Mesendoderm (in vitro differentiated cells): ENCODE measurements at regions not wholly inside any gene's neighbourhood (a gene's known extent, or its start where the extent isn't known, plus 50 kb on each side); places are given as distances from the start of the nearest gene placed in this dataset.

Source experiments
- DNase-seq: peaks from one replicate; pipeline ENCODE4 v3.0.0; 2013
- H2AK5ac ChIP-seq: 2 replicates; pipeline ENCODE4 v1.6.1; 2013; ENCODE audit warnings: low read length, inconsistent platforms
- H2BK120ac ChIP-seq: 2 replicates; pipeline ENCODE4 v1.6.1; 2013; ENCODE audit warnings: low read depth, mild to moderate bottlenecking, low read length, moderate library complexity, mixed read lengths
- H2BK15ac ChIP-seq: replicated peaks from 2 replicates; pipeline ENCODE4 v1.6.1; 2013; ENCODE audit warnings: low read depth, mild to moderate bottlenecking, moderate library complexity
- H2BK5ac ChIP-seq: 2 replicates; pipeline ENCODE4 v1.6.1; 2013; ENCODE audit warnings: low read length, inconsistent platforms
- H3K18ac ChIP-seq: 2 replicates; pipeline ENCODE4 v1.6.1; 2013; ENCODE audit warnings: mild to moderate bottlenecking, low read length, mixed read lengths
- H3K23ac ChIP-seq: one replicate; pipeline ENCODE4 v1.6.1; 2013; ENCODE audit warnings: low read length
- H3K27ac ChIP-seq: 2 replicates; pipeline ENCODE4 v1.5.1; 2013; ENCODE audit warnings: low read depth, mild to moderate bottlenecking, inconsistent platforms, low read length, moderate library complexity
- H3K27me3 ChIP-seq: 2 replicates; pipeline ENCODE4 v1.6.1; 2013; ENCODE audit warnings: low read length, control low read depth, mild to moderate bottlenecking, inconsistent platforms; ENCODE audit not compliant: insufficient read depth, poor library complexity
- H3K36me3 ChIP-seq: 2 replicates; pipeline ENCODE4 v1.6.1; 2013; ENCODE audit warnings: low read length, inconsistent platforms; ENCODE audit not compliant: control insufficient read depth, insufficient read depth
- H3K4ac ChIP-seq: one replicate; pipeline ENCODE4 v1.6.1; 2013; ENCODE audit warnings: low read depth, mild to moderate bottlenecking, low read length, moderate library complexity
- H3K4me1 ChIP-seq: 2 replicates; pipeline ENCODE4 v1.6.1; 2013; ENCODE audit warnings: low read depth, low read length, inconsistent platforms; ENCODE audit not compliant: control insufficient read depth
- H3K4me2 ChIP-seq: 2 replicates; pipeline ENCODE4 v1.6.1; 2013; ENCODE audit warnings: low read length
- H3K4me3 ChIP-seq: 2 replicates; pipeline ENCODE4 v1.5.1; 2013; ENCODE audit warnings: mild to moderate bottlenecking, low read length
- H3K56ac ChIP-seq: one replicate; pipeline ENCODE4 v1.6.1; 2013; ENCODE audit warnings: low read length
- H3K79me1 ChIP-seq: 2 replicates; pipeline ENCODE4 v1.6.1; 2013; ENCODE audit warnings: low read length, inconsistent platforms
- H3K79me2 ChIP-seq: 2 replicates; pipeline ENCODE4 v1.6.1; 2013; ENCODE audit warnings: mild to moderate bottlenecking, low read length; ENCODE audit not compliant: control insufficient read depth, insufficient read depth
- H3K9ac ChIP-seq: 2 replicates; pipeline ENCODE4 v1.6.1; 2013; ENCODE audit warnings: low read length, inconsistent platforms
- H4K5ac ChIP-seq: one replicate; pipeline ENCODE4 v1.6.1; 2013; ENCODE audit warnings: low read length
- H4K8ac ChIP-seq: one replicate; pipeline ENCODE4 v1.6.1; 2013; ENCODE audit warnings: low read depth, mild to moderate bottlenecking, control low read depth, low read length, moderate library complexity
- WGBS: extraction: QIAGEN DNeasy Blood & Tissue Kit; methylation state at CpG from one replicate; pipeline ENCODE4 v1.1.7; 2013; ENCODE audit warnings: low lambda C conversion rate, missing lambda C conversion rate; ENCODE audit not compliant: insufficient coverage; ENCODE audit errors: extremely low coverage; 5-methylcytosine and 5-hydroxymethylcytosine counted together

DNA sequence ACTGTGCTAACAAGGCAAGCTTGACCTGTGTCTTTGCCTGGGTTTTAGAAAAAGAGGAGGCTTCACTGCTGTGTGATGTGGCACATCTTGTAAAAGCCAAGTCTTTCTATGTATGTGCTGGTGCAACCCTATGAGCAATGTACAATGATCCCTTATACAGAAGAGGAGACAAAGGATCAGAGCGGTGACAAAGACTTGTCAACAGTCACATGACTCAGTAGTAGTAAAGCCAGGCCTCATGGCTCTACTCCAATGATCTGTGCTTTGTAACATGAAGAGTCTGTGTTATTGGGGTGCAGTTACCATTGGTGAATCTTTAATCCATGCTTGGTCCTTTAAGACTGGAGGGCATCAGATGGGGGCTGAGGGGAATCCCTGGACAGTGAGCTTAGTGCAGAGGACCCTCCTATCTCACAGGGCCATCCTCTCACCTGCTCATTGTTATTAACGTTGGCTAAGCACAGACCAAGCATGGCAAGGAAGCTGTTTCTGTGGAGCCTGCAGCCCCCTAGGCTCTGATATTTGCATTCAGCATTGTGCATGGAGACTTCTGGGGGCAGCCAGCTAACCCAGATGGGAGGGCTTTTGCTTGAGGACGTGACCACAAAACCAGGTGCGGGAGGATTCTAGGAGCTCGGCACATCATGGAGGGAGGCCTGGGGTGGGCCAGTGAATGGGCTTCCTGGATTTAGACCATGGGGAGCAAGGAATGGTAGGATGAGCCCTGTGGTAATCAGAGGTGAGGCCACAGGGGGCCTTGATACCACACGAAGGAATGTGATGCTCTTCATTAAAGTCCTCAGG is 308.8 kb upstream of the ZNF32 start:
- Histone ChIP-seq H3K27ac (no peak overlapping the region), H2BK120ac (no peak overlapping the region), H3K4me2 (no peak overlapping the region), H3K56ac (no peak overlapping the region), H3K4me1 (no peaks in the 10 kb centered on the region), H3K4ac (no peak overlapping the region), H3K4me3 (no peak overlapping the region), H2BK5ac (no peak overlapping the region), H3K79me2 (no peaks in the 10 kb centered on the region), H3K18ac (no peak overlapping the region), H3K36me3 (no peaks in the 10 kb centered on the region), H4K5ac (no peak overlapping the region), H2BK15ac (no peak overlapping the region), H3K9ac (no peak overlapping the region), H3K79me1 (no peaks in the 10 kb centered on the region), H2AK5ac (no peak overlapping the region), H3K23ac (no peak overlapping the region), H3K27me3 (no peaks in the 10 kb centered on the region), H4K8ac (no peak overlapping the region)
- DNase-seq, result no peak
- WGBS, result no CpG with 5 or more reads among the region's 6 CpGs

DNA sequence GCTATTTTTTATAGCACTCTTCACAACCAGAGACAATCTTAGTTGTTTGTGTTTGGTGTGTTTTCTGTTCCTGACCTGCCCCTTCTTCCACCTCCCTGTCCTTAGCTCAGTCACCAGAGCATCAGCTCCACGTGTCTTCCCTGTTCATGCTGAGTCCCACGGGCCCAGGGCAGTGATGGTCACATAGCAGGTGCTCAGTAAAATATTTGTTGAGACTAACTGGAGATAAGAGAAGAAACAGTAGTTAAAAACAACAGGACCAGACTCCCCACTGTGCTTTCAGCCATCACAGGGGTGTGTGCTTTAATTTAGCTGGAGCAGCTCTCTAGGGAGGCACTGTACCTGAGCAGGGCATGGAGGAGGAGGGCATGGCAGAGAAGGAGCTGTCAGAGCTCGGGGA is 307.3 kb upstream of the ZNF32 start:
- Histone ChIP-seq H2AK5ac (no peak overlapping the region), H3K9ac (no peak overlapping the region), H3K36me3 (no peaks in the 10 kb centered on the region), H3K27me3 (no peaks in the 10 kb centered on the region), H4K8ac (no peak overlapping the region), H2BK5ac (no peak overlapping the region), H3K4me1 (no peaks in the 10 kb centered on the region), H3K56ac (no peak overlapping the region), H2BK120ac (no peak overlapping the region), H3K4me2 (no peak overlapping the region), H4K5ac (no peak overlapping the region), H3K4me3 (no peak overlapping the region), H3K27ac (no peak overlapping the region), H2BK15ac (no peak overlapping the region), H3K79me1 (no peaks in the 10 kb centered on the region), H3K18ac (no peak overlapping the region), H3K79me2 (no peaks in the 10 kb centered on the region), H3K23ac (no peak overlapping the region), H3K4ac (no peak overlapping the region)
- WGBS, result no CpG with 5 or more reads among the region's 3 CpGs
- DNase-seq, result no peak

DNA sequence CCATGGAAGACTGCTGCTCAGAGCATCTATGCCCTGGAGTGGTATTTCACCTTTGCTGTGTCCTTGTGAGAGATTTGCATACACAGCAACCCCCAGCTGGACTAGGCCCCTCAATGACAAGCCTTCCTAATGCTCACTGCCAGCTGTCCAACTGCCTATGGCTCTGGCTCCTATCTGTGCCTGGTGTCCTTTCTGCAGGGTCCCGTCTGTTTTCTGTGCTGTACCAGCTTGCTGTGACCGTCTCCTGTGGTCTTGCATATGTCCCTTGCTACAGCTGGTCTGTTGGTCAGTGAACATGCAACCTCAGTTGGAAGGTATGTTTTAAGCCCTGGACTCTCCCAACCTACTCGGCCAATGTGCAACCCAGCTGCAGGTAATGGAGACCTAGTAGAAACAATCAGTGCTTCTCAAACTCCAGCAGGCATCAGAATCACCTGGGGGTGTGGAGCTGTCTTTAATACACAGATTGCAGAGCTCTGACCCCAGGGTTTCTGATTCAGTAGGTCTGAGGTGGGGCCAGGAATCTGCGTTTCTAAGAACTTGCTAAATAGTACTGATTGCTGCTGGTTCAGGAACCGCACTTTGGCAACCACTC is 306.4 kb upstream of the ZNF32 start:
- no CpG with 5 or more reads among the region's 5 CpGs for WGBS
- Histone ChIP-seq H3K9ac (no peak overlapping the region), H2AK5ac (no peak overlapping the region), H3K4ac (no peak overlapping the region), H3K27ac (no peak overlapping the region), H4K5ac (no peak overlapping the region), H3K23ac (no peak overlapping the region), H3K79me2 (no peaks in the 10 kb centered on the region), H2BK15ac (no peak overlapping the region), H3K4me2 (no peak overlapping the region), H3K4me3 (no peak overlapping the region), H3K4me1 (no peaks in the 10 kb centered on the region), H2BK120ac (no peak overlapping the region), H3K56ac (no peak overlapping the region), H4K8ac (no peak overlapping the region), H3K79me1 (no peaks in the 10 kb centered on the region), H3K18ac (no peak overlapping the region), H3K36me3 (no peaks in the 10 kb centered on the region), H3K27me3 (no peaks in the 10 kb centered on the region), H2BK5ac (no peak overlapping the region)
- DNase-seq, result no peak

DNA sequence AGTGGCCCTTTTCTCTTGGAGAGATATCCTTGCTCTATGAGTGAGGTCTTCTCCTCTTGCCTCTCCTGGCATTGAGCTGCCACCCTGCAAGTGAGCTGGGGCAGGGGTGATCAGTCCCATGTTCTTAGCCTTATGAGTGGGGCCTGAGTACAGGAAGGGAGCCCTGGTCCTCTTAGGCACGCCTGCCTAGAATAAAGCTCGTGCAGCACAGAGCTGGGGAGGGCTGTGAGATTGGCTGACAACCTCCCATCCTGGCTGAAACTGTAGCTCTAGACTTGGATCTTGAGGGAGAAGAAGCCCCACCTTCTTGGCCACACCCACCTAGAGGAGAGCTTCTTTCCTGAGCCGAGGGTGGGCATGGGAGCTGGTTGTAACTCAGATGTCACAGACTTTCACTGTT is 305.0 kb upstream of the ZNF32 start:
- Histone ChIP-seq H3K79me1 (no peaks in the 10 kb centered on the region), H2AK5ac (no peak overlapping the region), H3K4ac (no peak overlapping the region), H2BK120ac (no peak overlapping the region), H3K23ac (no peak overlapping the region), H3K27me3 (no peaks in the 10 kb centered on the region), H4K8ac (no peak overlapping the region), H3K56ac (no peak overlapping the region), H4K5ac (no peak overlapping the region), H3K4me3 (no peak overlapping the region), H3K4me2 (no peak overlapping the region), H3K36me3 (no peaks in the 10 kb centered on the region), H3K4me1 (no peaks in the 10 kb centered on the region), H2BK15ac (no peak overlapping the region), H2BK5ac (no peak overlapping the region), H3K27ac (no peak overlapping the region), H3K18ac (no peak overlapping the region), H3K79me2 (no peaks in the 10 kb centered on the region), H3K9ac (no peak overlapping the region)
- no CpG with 5 or more reads among the region's 3 CpGs for whole genome bisulfite sequencing
- DNase-seq, result no peak

DNA sequence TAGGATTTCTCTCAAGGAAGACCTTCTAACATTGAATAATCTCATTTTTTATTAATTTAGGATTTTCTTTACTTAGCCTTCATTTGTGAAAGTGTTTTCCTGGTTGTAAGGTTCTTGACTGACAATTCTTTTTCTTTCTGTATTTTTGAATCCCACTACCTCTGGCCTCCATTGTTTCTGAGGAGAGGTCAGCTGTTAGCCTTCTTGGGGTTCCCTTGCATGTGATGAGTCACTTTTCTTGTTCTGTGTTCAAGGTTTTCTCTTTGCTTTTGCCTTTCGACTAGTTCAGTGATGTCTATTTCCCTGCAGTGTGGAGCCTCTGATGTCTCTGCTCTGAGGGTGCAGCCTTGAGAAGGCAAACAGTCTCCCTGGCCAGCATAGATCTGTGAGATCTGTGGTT is 304.1 kb upstream of the ZNF32 start:
- no peak overlapping the region for H2AK5ac ChIP-seq
- H4K5ac ChIP-seq, result no peak overlapping the region
- WGBS, result no CpG with 5 or more reads among the region's 1 CpG
- H2BK15ac ChIP-seq, result no peak overlapping the region
- no peak overlapping the region for H3K4ac ChIP-seq
- H3K79me1 ChIP-seq, result no peaks in the 10 kb centered on the region
- no peak overlapping the region for H3K4me3 ChIP-seq
- H3K56ac ChIP-seq, result no peak overlapping the region
- no peaks in the 10 kb centered on the region for H3K79me2 ChIP-seq
- H3K36me3 ChIP-seq, result no peaks in the 10 kb centered on the region
- DNase-seq, result no peak
- H4K8ac ChIP-seq, result no peak overlapping the region
- H3K18ac ChIP-seq, result no peak overlapping the region
- no peak overlapping the region for H3K4me2 ChIP-seq
- H3K27ac ChIP-seq, result no peak overlapping the region
- no peaks in the 10 kb centered on the region for H3K27me3 ChIP-seq
- no peak overlapping the region for H2BK120ac ChIP-seq
- no peak overlapping the region for H3K23ac ChIP-seq
- no peak overlapping the region for H2BK5ac ChIP-seq
- H3K9ac ChIP-seq, result no peak overlapping the region
- H3K4me1 ChIP-seq, result no peaks in the 10 kb centered on the region

DNA sequence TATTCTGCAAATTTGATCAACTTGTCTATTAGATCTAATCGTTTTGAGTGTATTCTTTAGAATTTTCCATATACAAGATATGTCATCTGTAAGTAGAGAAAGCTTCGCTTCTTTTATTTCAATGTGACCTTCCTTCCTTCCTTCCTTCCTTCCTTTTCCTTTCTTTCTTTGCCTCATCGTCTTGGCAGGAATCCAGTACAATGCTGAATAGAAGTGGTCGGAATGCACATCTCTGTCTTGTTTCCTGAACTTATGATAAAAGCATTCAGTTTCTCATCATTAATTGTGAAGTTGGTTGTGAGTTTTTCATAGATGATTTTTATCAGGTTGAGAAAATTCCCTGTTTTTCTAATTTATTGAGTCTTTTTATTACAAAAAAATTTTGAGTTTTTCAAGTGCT is 300.7 kb upstream of the ZNF32 start:
- H3K4me1 ChIP-seq, result no peaks in the 10 kb centered on the region
- no peaks in the 10 kb centered on the region for H3K79me2 ChIP-seq
- no peak overlapping the region for H3K56ac ChIP-seq
- no peaks in the 10 kb centered on the region for H3K36me3 ChIP-seq
- H3K18ac ChIP-seq, result no peak overlapping the region
- no peak overlapping the region for H4K5ac ChIP-seq
- H4K8ac ChIP-seq, result no peak overlapping the region
- H3K9ac ChIP-seq, result no peak overlapping the region
- WGBS, result no CpG with 5 or more reads among the region's 4 CpGs
- no peaks in the 10 kb centered on the region for H3K27me3 ChIP-seq
- H3K23ac ChIP-seq, result no peak overlapping the region
- no peak overlapping the region for H3K4ac ChIP-seq
- H2BK120ac ChIP-seq, result no peak overlapping the region
- H3K4me2 ChIP-seq, result no peak overlapping the region
- no peak for DNase-seq
- no peak overlapping the region for H3K4me3 ChIP-seq
- no peak overlapping the region for H2BK5ac ChIP-seq
- H2AK5ac ChIP-seq, result no peak overlapping the region
- no peak overlapping the region for H3K27ac ChIP-seq
- no peak overlapping the region for H2BK15ac ChIP-seq
- no peaks in the 10 kb centered on the region for H3K79me1 ChIP-seq
